Naive thymus-derived CD8-positive, alpha-beta T cell (primary cell): ENCODE measurements at regions not wholly inside any gene's neighbourhood (a gene's known extent, or its start where the extent isn't known, plus 50 kb on each side); places are given as distances from the start of the nearest gene placed in this dataset.

ENCODE experiments used
- ATAC-seq, 2 donors: fragments of 150-1000 bp; cut with Tn5 transposase in 1 of 2; sonication (Bioruptor Pico), chemical (Tn5 transposase) in 1 of 2; 1 replicate in 1 of 2; 2 replicates in 1 of 2; pipeline ENCODE4 v1.10.0; 2021; ENCODE audit warnings: mild to moderate bottlenecking in 2 of 2, moderate library complexity in 2 of 2
- POLR2A ChIA-PET: fragments of 350-600 bp; sonication (Branson Sonifier 250); formaldehyde crosslinking; loops from one replicate; lab custom pipeline; 2021; ENCODE audit warnings: antibody characterized with exemption; lab: Charles Lee
- DNase-seq, 10 donors: peaks; one replicate each; pipeline versions ENCODE4 v3.0.0 to v3.0.0-alpha.2; 2020 to 2022
- H3K27ac Mint-ChIP-seq, 10 donors: one replicate each; pipeline ENCODE4 v1.8.0; 2020 to 2022; ENCODE audit warnings: mild to moderate bottlenecking in 10 of 10, mixed read lengths in 10 of 10, moderate library complexity in 4 of 10, inconsistent platforms in 1 of 10
- H3K27me3 Mint-ChIP-seq, 5 donors: one replicate each; pipeline ENCODE4 v1.8.0; 2021 to 2022; ENCODE audit warnings: mixed read lengths in 5 of 5
- H3K36me3 Mint-ChIP-seq, 3 donors: one replicate each; pipeline ENCODE4 v1.8.0; 2020 to 2022; ENCODE audit warnings: mixed read lengths in 3 of 3, mild to moderate bottlenecking in 2 of 3, inconsistent platforms in 1 of 3
- H3K4me1 Mint-ChIP-seq, 4 donors: one replicate each; pipeline ENCODE4 v1.8.0; 2021 to 2022; ENCODE audit warnings: mixed read lengths in 4 of 4
- H3K4me3 Mint-ChIP-seq, 10 donors: one replicate each; pipeline ENCODE4 v1.8.0; 2020 to 2022; ENCODE audit warnings: mild to moderate bottlenecking in 10 of 10, mixed read lengths in 10 of 10, moderate library complexity in 6 of 10, inconsistent platforms in 1 of 10
- H3K9me3 Mint-ChIP-seq, 9 donors: one replicate each; pipeline ENCODE4 v1.8.0; 2020 to 2022; ENCODE audit warnings: mixed read lengths in 9 of 9, mild to moderate bottlenecking in 3 of 9, inconsistent platforms in 1 of 9, moderate library complexity in 1 of 9

DNA sequence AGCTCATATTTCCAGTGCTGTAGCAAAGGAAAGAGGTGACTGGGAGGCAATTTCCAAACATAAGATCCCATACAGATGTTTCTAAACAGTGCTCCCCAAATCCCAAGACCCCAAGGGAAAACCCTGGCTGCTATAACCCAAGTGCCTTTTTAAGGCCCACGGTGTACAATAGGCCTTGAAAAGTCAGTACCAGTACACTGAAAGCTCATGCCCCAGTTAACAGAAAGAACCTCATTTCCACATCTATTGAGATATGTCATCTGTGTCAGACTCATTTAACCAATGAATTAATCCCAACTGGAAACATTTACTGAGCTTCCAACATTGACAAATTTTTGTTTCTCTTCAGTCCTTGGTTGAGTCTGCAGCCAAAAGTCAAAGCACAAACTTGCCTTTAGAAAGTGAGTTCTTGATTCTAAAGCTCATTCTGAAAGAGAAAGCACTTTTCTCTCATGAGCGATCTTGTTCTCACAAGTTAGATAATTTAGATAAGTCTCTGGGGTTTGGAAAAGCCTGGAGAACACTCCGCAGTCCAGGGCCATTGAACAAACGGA lies 239.8 kb upstream of the ARHGAP20 start:
- POLR2A ChIA-PET = no interaction called here
- no peak for ATAC-seq
- H3K27me3 Mint-ChIP-seq = peaks cover 0 to 3% (median 0%) of the 10 kb centered on the region in 5 donors
- DNase-seq = no peak
- peaks cover 0 to 8% (median 0%) of the 10 kb centered on the region in 3 donors for H3K36me3 Mint-ChIP-seq
- no peak overlapping the region for H3K4me3 Mint-ChIP-seq
- peaks cover 0 to 11% (median 2%) of the 10 kb centered on the region in 9 donors for H3K9me3 Mint-ChIP-seq
- no peak overlapping the region for H3K27ac Mint-ChIP-seq
- no peaks in the 10 kb centered on the region for H3K4me1 Mint-ChIP-seq

- Mint-ChIP-seq H3K36me3 (peaks cover 0 to 8% (median 0%) of the 10 kb centered on the region in 3 donors), H3K4me3 (peak overlapping the region in 1 of 10 donors; percentile 27), H3K9me3 (peaks cover 0 to 11% (median 2%) of the 10 kb centered on the region in 9 donors), H3K4me1 (no peaks in the 10 kb centered on the region), H3K27ac (no peak overlapping the region), H3K27me3 (peaks cover 0 to 3% (median 0%) of the 10 kb centered on the region in 5 donors)
- POLR2A ChIA-PET = no interaction called here
- ATAC-seq (no peak), DNase-seq (no peak)
Measured at GRCh38 chr11:110951037-110951949, 239.1 kb upstream of the ARHGAP20 start.

DNA sequence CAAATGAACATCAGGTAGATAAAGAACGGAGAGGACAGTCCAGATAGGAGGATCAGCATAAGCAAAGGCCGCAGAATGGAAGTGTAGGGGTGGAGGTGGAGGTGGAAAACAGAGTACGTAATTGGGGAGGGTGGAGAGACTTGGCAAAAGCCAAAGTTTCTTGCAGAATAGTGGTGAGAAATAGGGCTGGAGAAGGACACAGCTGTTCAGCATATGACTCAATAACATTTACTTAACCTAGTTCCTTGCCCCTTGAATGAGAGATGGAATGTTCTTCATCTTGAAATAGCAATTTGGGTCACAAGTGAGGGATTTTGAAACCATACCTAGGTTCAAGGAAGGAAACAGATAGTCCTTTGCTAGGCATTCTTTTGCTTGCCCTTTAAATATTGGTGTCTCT lies 235.9 kb upstream of the ARHGAP20 start:
- peaks cover 0 to 8% (median 0%) of the 10 kb centered on the region in 3 donors for H3K36me3 Mint-ChIP-seq
- no peak overlapping the region for H3K27ac Mint-ChIP-seq
- ATAC-seq (no peak), DNase-seq (no peak)
- H3K9me3 Mint-ChIP-seq = peaks cover 0 to 11% (median 2%) of the 10 kb centered on the region in 9 donors
- peaks cover 0 to 11% (median 0%) of the 10 kb centered on the region in 5 donors for H3K27me3 Mint-ChIP-seq
- POLR2A ChIA-PET = no interaction called here
- no peaks in the 10 kb centered on the region for H3K4me1 Mint-ChIP-seq
- no peak overlapping the region for H3K4me3 Mint-ChIP-seq

DNA sequence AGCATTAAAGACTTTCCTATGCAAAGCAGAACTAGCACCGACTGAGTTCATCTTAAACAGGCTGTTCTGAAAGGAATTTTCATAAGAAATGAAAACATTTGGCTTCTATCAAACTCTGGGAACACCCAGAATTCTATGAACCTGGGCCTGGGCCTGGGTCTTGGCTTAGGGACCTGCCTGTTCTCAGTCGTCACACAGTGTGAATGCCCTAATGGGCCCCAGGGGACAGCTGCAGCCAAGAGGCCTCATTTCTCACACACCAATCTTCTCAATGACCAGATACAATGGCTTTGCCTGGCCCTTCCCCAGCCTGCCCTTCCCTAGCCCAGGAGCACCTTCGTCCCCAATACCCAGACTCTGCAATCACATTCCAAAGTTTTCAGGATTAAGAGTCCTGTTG lies 234.9 kb upstream of the ARHGAP20 start:
- Mint-ChIP-seq H3K27me3 (peaks cover 0 to 11% (median 0%) of the 10 kb centered on the region in 5 donors), H3K4me1 (no peaks in the 10 kb centered on the region), H3K4me3 (no peak overlapping the region), H3K36me3 (peaks cover 0 to 8% (median 0%) of the 10 kb centered on the region in 3 donors), H3K9me3 (peaks cover 0 to 11% (median 2%) of the 10 kb centered on the region in 9 donors), H3K27ac (no peak overlapping the region)
- ATAC-seq (no peak), DNase-seq (no peak)
- POLR2A ChIA-PET = no interaction called here

DNA sequence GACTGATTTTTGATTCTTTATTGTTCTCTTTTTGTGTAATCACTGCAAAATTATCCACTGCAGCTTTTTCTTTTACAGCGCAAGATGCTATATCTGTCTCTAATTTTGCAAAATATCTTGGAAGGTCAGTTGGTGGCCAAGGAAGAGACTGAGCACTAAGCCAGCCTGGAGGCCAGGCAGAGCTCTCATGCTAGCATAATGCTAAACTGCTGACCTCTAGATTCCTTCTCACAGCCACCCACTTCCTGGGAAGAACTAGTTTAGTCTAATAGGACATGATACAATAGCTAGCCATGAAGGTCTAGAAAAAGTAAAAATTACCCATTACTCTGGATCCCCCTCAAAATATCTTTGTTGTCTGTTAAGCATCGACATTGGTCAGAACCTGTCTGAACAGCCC lies 227.2 kb upstream of the ARHGAP20 start:
- no peak for ATAC-seq

DNA sequence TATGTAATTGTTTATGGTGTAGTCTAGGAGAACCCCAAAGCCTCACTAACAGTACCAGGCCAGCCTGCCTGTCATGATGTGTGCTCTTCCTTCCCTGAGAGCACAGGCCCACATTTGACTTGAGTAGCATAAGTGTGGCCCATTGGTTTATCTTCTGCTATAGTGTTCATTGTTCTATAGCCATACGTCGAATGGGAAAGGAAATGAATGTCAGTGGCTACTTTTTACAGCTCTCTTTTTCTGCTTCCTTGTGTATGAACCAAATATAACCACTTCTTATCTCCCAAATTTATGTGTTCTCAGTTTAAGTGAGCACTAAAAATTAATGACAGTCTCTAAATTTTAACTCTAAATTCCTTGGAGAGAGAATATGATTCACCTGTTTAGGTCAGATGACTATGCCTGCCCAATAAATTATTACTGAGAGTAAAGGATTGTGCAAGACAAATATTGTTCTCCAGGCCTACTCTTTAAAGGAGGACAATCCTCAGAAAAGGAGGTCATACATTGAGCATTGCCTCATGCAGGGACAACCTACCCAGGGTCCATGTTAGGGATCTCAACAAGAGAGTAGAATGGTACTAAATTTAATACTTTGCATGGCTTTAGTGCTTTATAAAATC lies 222.9 kb upstream of the ARHGAP20 start:
- Mint-ChIP-seq H3K27ac (no peak overlapping the region), H3K4me1 (no peaks in the 10 kb centered on the region), H3K9me3 (no peaks in the 10 kb centered on the region), H3K4me3 (no peak overlapping the region), H3K36me3 (no peaks in the 10 kb centered on the region), H3K27me3 (no peaks in the 10 kb centered on the region)
- ATAC-seq (no peak), DNase-seq (no peak)
- POLR2A ChIA-PET = no interaction called here

More for the DNA sequence above, 227.2 kb upstream of the ARHGAP20 start:
- Mint-ChIP-seq H3K27me3 (peaks cover 0 to 3% (median 0%) of the 10 kb centered on the region in 5 donors), H3K9me3 (no peaks in the 10 kb centered on the region), H3K36me3 (no peaks in the 10 kb centered on the region), H3K4me1 (no peaks in the 10 kb centered on the region), H3K27ac (no peak overlapping the region), H3K4me3 (no peak overlapping the region)
- POLR2A ChIA-PET = no interaction called here
- no peak for DNase-seq

DNA sequence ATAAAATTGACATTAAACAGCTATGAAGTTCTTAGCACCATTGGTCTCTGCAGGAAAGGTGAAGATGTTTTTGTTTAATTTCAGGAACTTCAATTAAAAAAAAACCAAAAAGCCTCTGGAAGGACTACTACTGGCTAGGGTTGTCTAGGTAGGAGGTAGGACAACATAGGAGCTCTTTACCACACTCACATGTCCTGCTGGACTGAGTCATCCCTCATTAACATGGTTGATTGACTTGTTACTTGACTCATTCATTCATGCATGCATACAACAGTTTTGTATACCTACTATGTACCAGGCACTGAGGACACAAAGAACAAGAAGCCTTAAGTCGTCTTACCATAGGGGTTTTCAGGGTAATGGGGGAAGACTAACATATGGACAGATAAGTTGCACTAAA lies 216.9 kb upstream of the ARHGAP20 start:
- Mint-ChIP-seq H3K9me3 (peaks cover 0 to 2% (median 0%) of the 10 kb centered on the region in 9 donors), H3K27me3 (no peaks in the 10 kb centered on the region), H3K4me1 (peaks cover 0 to 1% (median 0%) of the 10 kb centered on the region in 4 donors), H3K27ac (no peak overlapping the region), H3K4me3 (no peak overlapping the region), H3K36me3 (no peaks in the 10 kb centered on the region)
- POLR2A ChIA-PET = no interaction called here
- no peak for ATAC-seq
- no peak for DNase-seq

DNA sequence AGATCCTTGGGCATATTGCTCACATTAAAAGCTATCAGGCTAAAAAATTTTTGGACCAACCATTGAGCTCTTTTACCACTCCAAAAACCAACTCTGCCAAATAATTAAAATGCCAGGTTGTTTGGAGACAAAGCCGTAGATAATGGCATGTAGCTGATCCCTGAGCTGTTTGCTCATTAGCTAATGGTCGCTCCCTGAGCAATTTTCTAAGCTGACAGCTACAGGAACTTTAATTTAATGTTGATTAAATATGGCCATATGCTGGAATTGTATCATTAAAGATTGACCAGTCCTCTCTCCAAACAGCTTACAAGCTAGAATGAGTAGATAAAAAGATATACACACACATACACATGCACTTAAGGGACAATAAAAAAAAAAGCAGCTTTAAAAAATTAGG lies 216.2 kb upstream of the ARHGAP20 start:
- H3K4me3 Mint-ChIP-seq = no peak overlapping the region
- no peak for DNase-seq
- no peaks in the 10 kb centered on the region for H3K36me3 Mint-ChIP-seq
- H3K4me1 Mint-ChIP-seq = peaks cover 0 to 1% (median 0%) of the 10 kb centered on the region in 4 donors
- H3K9me3 Mint-ChIP-seq = peaks cover 0 to 2% (median 0%) of the 10 kb centered on the region in 9 donors
- H3K27ac Mint-ChIP-seq = no peak overlapping the region
- POLR2A ChIA-PET = no interaction called here
- no peaks in the 10 kb centered on the region for H3K27me3 Mint-ChIP-seq
- no peak for ATAC-seq

DNA sequence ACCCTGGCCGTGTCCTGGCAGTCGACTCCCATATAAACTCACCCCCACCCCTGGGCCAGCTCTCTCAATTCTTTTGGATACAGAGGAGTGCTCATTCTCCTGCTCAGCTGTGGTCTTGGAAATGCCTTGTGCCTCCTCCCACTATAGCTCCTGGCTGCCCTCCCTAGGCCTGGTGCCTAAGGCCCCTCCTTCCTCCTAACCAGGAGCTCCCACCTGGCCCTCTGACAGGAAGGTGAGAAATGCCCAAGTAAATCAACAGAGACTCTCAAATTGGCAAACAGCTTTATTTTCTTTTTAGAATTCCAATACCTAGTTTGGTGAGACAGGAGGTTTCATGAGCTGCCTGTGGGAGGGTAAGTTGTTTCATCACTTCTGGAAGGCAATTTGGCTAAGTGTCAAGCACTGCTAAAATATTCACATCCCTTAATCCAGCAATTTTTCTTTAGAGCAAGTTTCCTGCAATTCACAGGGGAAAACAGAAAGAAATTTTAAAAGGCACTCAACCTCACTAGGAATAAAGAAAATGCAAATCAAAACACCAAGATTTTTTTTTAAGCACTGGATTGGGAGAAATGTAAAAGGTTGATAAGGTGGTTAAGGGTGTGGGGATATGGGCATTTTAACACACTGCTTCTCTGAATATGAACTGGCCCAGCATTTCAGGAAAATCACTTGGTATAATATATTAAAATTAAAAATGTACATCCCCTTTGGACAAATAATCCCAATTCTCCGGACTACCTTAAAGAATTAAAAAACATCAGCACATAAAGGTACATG lies 209.7 kb upstream of the ARHGAP20 start:
- POLR2A ChIA-PET = no interaction called here
- DNase-seq = no peak
- H3K27ac Mint-ChIP-seq = no peak overlapping the region

GRCh38 chr11:110919241-110919922 lies 207.1 kb upstream of the ARHGAP20 start:
- Mint-ChIP-seq H3K36me3 (peaks cover 0 to 21% (median 9%) of the 10 kb centered on the region in 3 donors), H3K4me3 (no peak overlapping the region), H3K27ac (no peak overlapping the region), H3K9me3 (peaks cover 0 to 23% (median 7%) of the 10 kb centered on the region in 9 donors), H3K27me3 (no peaks in the 10 kb centered on the region), H3K4me1 (peaks cover 6 to 11% (median 8%) of the 10 kb centered on the region in 4 donors)
- no peak for DNase-seq
- no peak for ATAC-seq
- POLR2A ChIA-PET = no interaction called here

More for the DNA sequence above, 209.7 kb upstream of the ARHGAP20 start:
- Mint-ChIP-seq H3K9me3 (peaks cover 0 to 12% (median 0%) of the 10 kb centered on the region in 9 donors), H3K4me1 (peaks cover 7 to 11% (median 8%) of the 10 kb centered on the region in 4 donors), H3K27me3 (no peaks in the 10 kb centered on the region), H3K4me3 (no peak overlapping the region), H3K36me3 (peaks cover 0 to 10% (median 5%) of the 10 kb centered on the region in 3 donors)
- no peak for ATAC-seq

DNA sequence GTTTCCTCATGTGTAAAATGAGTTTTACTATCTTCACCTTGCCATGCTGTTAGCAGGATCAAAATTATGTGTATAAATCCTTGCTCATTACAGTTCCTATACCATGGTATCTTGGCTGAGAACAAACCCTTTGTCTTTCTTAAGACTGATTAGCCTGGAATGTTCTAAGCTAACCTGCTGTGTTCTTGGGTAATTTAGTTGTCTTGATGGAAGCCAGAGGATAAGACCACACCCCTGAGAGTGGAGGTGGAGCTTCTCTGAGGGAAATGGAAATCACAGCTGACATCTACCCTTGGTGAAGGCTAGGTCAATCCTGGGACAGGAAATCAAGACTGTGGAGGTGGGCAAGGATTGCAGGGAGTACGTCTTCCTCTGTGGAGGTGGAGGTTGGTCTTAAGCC lies 206.1 kb upstream of the ARHGAP20 start:
- H3K4me1 Mint-ChIP-seq = peaks cover 6 to 11% (median 8%) of the 10 kb centered on the region in 4 donors
- no peaks in the 10 kb centered on the region for H3K27me3 Mint-ChIP-seq
- H3K36me3 Mint-ChIP-seq = peaks cover 0 to 21% (median 9%) of the 10 kb centered on the region in 3 donors
- DNase-seq (no peak), ATAC-seq (no peak)
- H3K9me3 Mint-ChIP-seq = peaks cover 0 to 23% (median 7%) of the 10 kb centered on the region in 9 donors
- no peak overlapping the region for H3K4me3 Mint-ChIP-seq
- H3K27ac Mint-ChIP-seq = no peak overlapping the region
- POLR2A ChIA-PET = no interaction called here

- ATAC-seq (no peak), DNase-seq (no peak)
- H3K4me1 Mint-ChIP-seq = peaks cover 14 to 23% (median 19%) of the 10 kb centered on the region in 4 donors
- H3K36me3 Mint-ChIP-seq = peaks cover 0 to 18% (median 7%) of the 10 kb centered on the region in 3 donors
- H3K4me3 Mint-ChIP-seq = no peak overlapping the region
- H3K27ac Mint-ChIP-seq = no peak overlapping the region
- no peaks in the 10 kb centered on the region for H3K27me3 Mint-ChIP-seq
- H3K9me3 Mint-ChIP-seq = peaks cover 0 to 20% (median 9%) of the 10 kb centered on the region in 9 donors
- POLR2A ChIA-PET = no interaction called here
Measured at GRCh38 chr11:110912437-110912836, 200.2 kb upstream of the ARHGAP20 start.
